ENCODE measurements at regions not wholly inside any gene's neighbourhood (a gene's known extent, or its start where the extent isn't known, plus 50 kb on each side); places are given as distances from the start of the nearest gene placed in this dataset.

- Mint-ChIP-seq H3K27ac (ENCODE audit: unreplicated experiment) (no peak overlapping the region), H3K4me3 (ENCODE audit: low read depth, unreplicated experiment) (no peak overlapping the region), H3K36me3 (ENCODE audit: insufficient read depth, unreplicated experiment) (no peaks in the 10 kb centered on the region), H3K9me3 (ENCODE audit: low read depth, unreplicated experiment) (peaks cover 13% of the 10 kb centered on the region), H3K4me1 (ENCODE audit: low read depth, unreplicated experiment) (no peaks in the 10 kb centered on the region), H3K27me3 (ENCODE audit: unreplicated experiment) (no peaks in the 10 kb centered on the region)
- intact Hi-C loops (cut with micrococcal nuclease; ENCODE audit: unreplicated experiment) = no loop called here
- TF ChIP-seq CTCF (IDR thresholded peaks at IDR 0.05; ENCODE audit: unreplicated experiment) = no peak
- no peak for DNase-seq
- CTCF ChIA-PET = no interaction called here
- BruUV-seq (replicated peaks) = no TSS peak
Observed at GRCh38 chr18:75638776-75639471, 211.4 kb upstream of the SMIM21 start.

- CTCF ChIA-PET = no interaction called here
- BruUV-seq (replicated peaks) = no TSS peak
- Mint-ChIP-seq H3K27ac (ENCODE audit: unreplicated experiment) (no peak overlapping the region), H3K9me3 (ENCODE audit: low read depth, unreplicated experiment) (peaks cover 17% of the 10 kb centered on the region), H3K27me3 (ENCODE audit: unreplicated experiment) (no peaks in the 10 kb centered on the region), H3K4me3 (ENCODE audit: low read depth, unreplicated experiment) (no peak overlapping the region), H3K36me3 (ENCODE audit: insufficient read depth, unreplicated experiment) (no peaks in the 10 kb centered on the region), H3K4me1 (ENCODE audit: low read depth, unreplicated experiment) (no peaks in the 10 kb centered on the region)
- intact Hi-C loops (cut with micrococcal nuclease; ENCODE audit: unreplicated experiment) = no loop called here
- TF ChIP-seq CTCF (IDR thresholded peaks at IDR 0.05; ENCODE audit: unreplicated experiment) = no peak
- DNase-seq = no peak
Observed at GRCh38 chr18:75638223-75638775, 210.8 kb upstream of the SMIM21 start.

- DNase-seq = no peak
Observed at GRCh38 chr18:75635096-75635495, 207.6 kb upstream of the SMIM21 start.

GRCh38 chr18:75625966-75626365, 198.5 kb upstream of the SMIM21 start:
- TF ChIP-seq CTCF (IDR thresholded peaks at IDR 0.05; ENCODE audit: unreplicated experiment) = no peak
- intact Hi-C loops (cut with micrococcal nuclease; ENCODE audit: unreplicated experiment) = no loop called here
- Mint-ChIP-seq H3K9me3 (ENCODE audit: low read depth, unreplicated experiment) (peaks cover 21% of the 10 kb centered on the region), H3K36me3 (ENCODE audit: insufficient read depth, unreplicated experiment) (peaks cover 3% of the 10 kb centered on the region), H3K4me1 (ENCODE audit: low read depth, unreplicated experiment) (no peaks in the 10 kb centered on the region), H3K4me3 (ENCODE audit: low read depth, unreplicated experiment) (no peak overlapping the region), H3K27ac (ENCODE audit: unreplicated experiment) (no peak overlapping the region), H3K27me3 (ENCODE audit: unreplicated experiment) (no peaks in the 10 kb centered on the region)
- no TSS peak for BruUV-seq (replicated peaks)
- no peak for DNase-seq
- CTCF ChIA-PET = no interaction called here

More at GRCh38 chr18:75635096-75635495, 207.6 kb upstream of the SMIM21 start:
- H3K4me3 Mint-ChIP-seq (ENCODE audit: low read depth, unreplicated experiment) = no peak overlapping the region
- no peaks in the 10 kb centered on the region for H3K4me1 Mint-ChIP-seq (ENCODE audit: low read depth, unreplicated experiment)
- H3K36me3 Mint-ChIP-seq (ENCODE audit: insufficient read depth, unreplicated experiment) = no peaks in the 10 kb centered on the region
- peaks cover 16% of the 10 kb centered on the region for H3K9me3 Mint-ChIP-seq (ENCODE audit: low read depth, unreplicated experiment)
- CTCF ChIA-PET = no interaction called here
- H3K27ac Mint-ChIP-seq (ENCODE audit: unreplicated experiment) = no peak overlapping the region
- no peak for TF ChIP-seq CTCF (IDR thresholded peaks at IDR 0.05; ENCODE audit: unreplicated experiment)
- BruUV-seq (replicated peaks) = no TSS peak
- H3K27me3 Mint-ChIP-seq (ENCODE audit: unreplicated experiment) = no peaks in the 10 kb centered on the region
- intact Hi-C loops (cut with micrococcal nuclease; ENCODE audit: unreplicated experiment) = no loop called here

Measured in Calu3 (cell line).